ENCODE measurements at regions not wholly inside any gene's neighbourhood (a gene's known extent, or its start where the extent isn't known, plus 50 kb on each side); places are given as distances from the start of the nearest gene placed in this dataset.

DNA sequence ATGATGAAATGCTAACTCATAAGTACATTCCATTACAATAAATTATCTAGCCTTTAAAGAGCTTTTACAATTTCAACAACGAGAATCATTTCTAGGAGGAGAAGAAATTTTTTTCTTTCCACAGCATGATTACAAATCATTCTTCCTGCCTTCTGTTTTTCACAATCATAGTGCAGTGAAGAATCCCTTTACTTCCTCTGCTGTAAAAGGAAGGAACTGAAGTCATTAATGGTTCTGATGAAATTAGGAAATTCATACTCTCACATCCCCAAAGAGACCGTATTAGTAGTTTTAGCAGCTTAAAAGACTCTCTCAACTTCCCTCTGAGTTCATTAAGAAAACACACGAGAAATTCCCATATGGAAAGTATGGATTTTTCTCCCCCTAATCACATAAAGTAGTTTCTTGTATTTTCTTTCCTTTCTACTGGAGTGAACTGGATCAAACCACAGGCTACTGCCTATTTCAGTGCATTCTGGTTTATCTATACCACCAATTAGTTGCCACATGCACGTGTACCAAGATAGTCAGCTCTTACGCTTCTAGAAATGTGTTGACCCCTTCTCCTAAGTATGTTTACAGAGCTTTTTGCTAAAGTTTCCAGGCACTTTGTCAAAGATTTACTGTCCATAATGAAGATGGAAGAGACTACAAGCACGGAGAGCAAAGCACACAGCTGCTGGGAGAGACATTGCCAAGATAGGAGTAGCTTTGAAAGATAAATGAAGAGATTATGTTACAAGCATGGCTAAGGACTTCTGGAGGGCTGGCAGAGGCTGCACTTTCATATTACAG is 58.9 kb upstream of the KITLG start:
- Histone ChIP-seq H3K36me3 (ENCODE audit: insufficient read depth, low read length) (no peaks in the 10 kb centered on the region), H2AFZ (ENCODE audit: low read length, unreplicated experiment) (peak overlapping the region; percentile 94), H3K4me1 (ENCODE audit: control insufficient read depth, insufficient read depth, low read length, unreplicated experiment) (peaks cover 16% of the 10 kb centered on the region), H3K27ac (ENCODE audit: low read depth, low read length) (peak overlapping the region; percentile 64), H3K4me3 (ENCODE audit: low read depth, low read length) (peak overlapping the region; percentile 60), H3K79me2 (ENCODE audit: control insufficient read depth, insufficient read depth, low read length, unreplicated experiment) (no peaks in the 10 kb centered on the region), H3K27me3 (ENCODE audit: insufficient read depth, low read length) (no peaks in the 10 kb centered on the region)

- Histone ChIP-seq H3K27ac (ENCODE audit: low read depth, low read length) (peak overlapping the region; percentile 64), H3K4me1 (ENCODE audit: control insufficient read depth, insufficient read depth, low read length, unreplicated experiment) (peaks cover 16% of the 10 kb centered on the region), H3K79me2 (ENCODE audit: control insufficient read depth, insufficient read depth, low read length, unreplicated experiment) (no peaks in the 10 kb centered on the region), H3K4me3 (ENCODE audit: low read depth, low read length) (no peak overlapping the region), H3K27me3 (ENCODE audit: insufficient read depth, low read length) (no peaks in the 10 kb centered on the region), H2AFZ (ENCODE audit: low read length, unreplicated experiment) (peak overlapping the region; percentile 94), H3K36me3 (ENCODE audit: insufficient read depth, low read length) (no peaks in the 10 kb centered on the region)
Measured at GRCh38 chr12:88638388-88638787, 58.1 kb upstream of the KITLG start.

DNA sequence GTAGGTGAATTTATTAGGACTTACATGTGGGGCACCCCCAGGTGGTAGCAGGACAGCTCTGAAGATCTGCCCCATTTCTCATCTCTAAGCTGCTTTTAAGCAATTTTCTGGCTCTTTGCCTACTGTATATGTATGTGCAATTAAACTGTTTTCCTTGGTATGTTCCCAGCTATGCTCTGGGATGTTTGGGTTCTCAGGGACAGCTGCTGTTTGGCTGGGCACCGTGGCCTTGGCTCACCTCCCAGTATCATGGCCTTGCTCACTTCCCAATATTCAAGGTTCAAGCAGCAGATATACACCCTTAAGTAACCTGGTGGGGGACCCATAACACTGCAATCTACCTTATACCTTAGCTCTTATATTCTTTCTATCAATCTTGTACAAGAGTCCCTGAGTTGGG is 53.7 kb upstream of the KITLG start:
- Histone ChIP-seq H3K4me1 (ENCODE audit: control insufficient read depth, insufficient read depth, low read length, unreplicated experiment) (peaks cover 8% of the 10 kb centered on the region), H3K36me3 (ENCODE audit: insufficient read depth, low read length) (no peaks in the 10 kb centered on the region), H3K27me3 (ENCODE audit: insufficient read depth, low read length) (no peaks in the 10 kb centered on the region), H3K4me3 (ENCODE audit: low read depth, low read length) (no peak overlapping the region), H2AFZ (ENCODE audit: low read length, unreplicated experiment) (no peak overlapping the region), H3K27ac (ENCODE audit: low read depth, low read length) (no peak overlapping the region), H3K79me2 (ENCODE audit: control insufficient read depth, insufficient read depth, low read length, unreplicated experiment) (no peaks in the 10 kb centered on the region)

- no peaks in the 10 kb centered on the region for H3K27me3 ChIP-seq (ENCODE audit: insufficient read depth, low read length)
- H3K4me1 ChIP-seq (ENCODE audit: control insufficient read depth, insufficient read depth, low read length, unreplicated experiment) = peaks cover 2% of the 10 kb centered on the region
- H2AFZ ChIP-seq (ENCODE audit: low read length, unreplicated experiment) = no peak overlapping the region
- H3K36me3 ChIP-seq (ENCODE audit: insufficient read depth, low read length) = no peaks in the 10 kb centered on the region
- H3K4me3 ChIP-seq (ENCODE audit: low read depth, low read length) = no peak overlapping the region
- no peak overlapping the region for H3K27ac ChIP-seq (ENCODE audit: low read depth, low read length)
- no peaks in the 10 kb centered on the region for H3K79me2 ChIP-seq (ENCODE audit: control insufficient read depth, insufficient read depth, low read length, unreplicated experiment)
Measured at GRCh38 chr12:88633312-88633711, 53.0 kb upstream of the KITLG start.

GRCh38 chr12:88630561-88630960 is 50.3 kb upstream of the KITLG start:
- Histone ChIP-seq H3K79me2 (ENCODE audit: control insufficient read depth, insufficient read depth, low read length, unreplicated experiment) (no peaks in the 10 kb centered on the region), H3K4me3 (ENCODE audit: low read depth, low read length) (no peak overlapping the region), H2AFZ (ENCODE audit: low read length, unreplicated experiment) (no peak overlapping the region), H3K36me3 (ENCODE audit: insufficient read depth, low read length) (no peaks in the 10 kb centered on the region), H3K27me3 (ENCODE audit: insufficient read depth, low read length) (no peaks in the 10 kb centered on the region), H3K4me1 (ENCODE audit: control insufficient read depth, insufficient read depth, low read length, unreplicated experiment) (peaks cover 7% of the 10 kb centered on the region), H3K27ac (ENCODE audit: low read depth, low read length) (no peak overlapping the region)
